Caco-2 (cell line): ENCODE measurements at regions not wholly inside any gene's neighbourhood (a gene's known extent, or its start where the extent isn't known, plus 50 kb on each side); places are given as distances from the start of the nearest gene placed in this dataset.

ENCODE experiments used
- BruUV-seq: library from RNA; stranded (reverse); fragments of 400-500 nt; replicated peaks from 2 replicates; lab custom pipeline; 2021; lab: Mats Ljungman, UMichigan
- CTCF ChIA-PET: fragments of 300-600 bp; sonication (Branson Sonifier 250); formaldehyde crosslinking; loops from one replicate; lab custom pipeline; 2022; ENCODE audit warnings: antibody characterized with exemption; lab: Charles Lee
- POLR2A ChIA-PET: fragments of 300-600 bp; sonication (Branson Sonifier 250); formaldehyde crosslinking; loops from one replicate; lab custom pipeline; 2022; ENCODE audit warnings: antibody characterized with exemption; lab: Charles Lee
- DNase-seq, 2 experiments: peaks; one replicate each; pipeline versions ENCODE4 v3.0.0 to v3.0.0-alpha.2; 2020 to 2022
- H3K27me3 ChIP-seq: replicated peaks from 2 replicates; pipeline ENCODE4 v1.6.0; 2011; ENCODE audit warnings: low read length; ENCODE audit not compliant: control insufficient read depth, insufficient read depth
- H3K36me3 ChIP-seq: 2 replicates; pipeline ENCODE4 v1.5.1; 2011; ENCODE audit warnings: low read length; ENCODE audit not compliant: control insufficient read depth, insufficient read depth
- H3K4me1 ChIP-seq: fragments of 250-450 bp; sonication (Bioruptor Pico); 2 replicates; pipeline ENCODE4 v1.5.1; 2020; ENCODE audit warnings: mild to moderate bottlenecking
- H3K4me3 ChIP-seq: 2 replicates; pipeline ENCODE4 v1.5.1; 2011; ENCODE audit warnings: low read depth, mild to moderate bottlenecking, control low read depth, low read length
- H3K9me3 ChIP-seq: fragments of 250-450 bp; sonication (Bioruptor Pico); 2 replicates; pipeline ENCODE4 v1.5.1; 2020; ENCODE audit warnings: mild to moderate bottlenecking, moderate library complexity
- H3K27ac Mint-ChIP-seq: one replicate; pipeline ENCODE4 v1.8.0; 2022; ENCODE audit warnings: mixed read lengths; ENCODE audit not compliant: unreplicated experiment
- H3K27me3 Mint-ChIP-seq: one replicate; pipeline ENCODE4 v1.8.0; 2022; ENCODE audit warnings: mixed read lengths; ENCODE audit not compliant: insufficient read depth, unreplicated experiment
- H3K36me3 Mint-ChIP-seq: one replicate; pipeline ENCODE4 v1.8.0; 2022; ENCODE audit warnings: mild to moderate bottlenecking, mixed read lengths; ENCODE audit not compliant: insufficient read depth, unreplicated experiment
- H3K4me1 Mint-ChIP-seq: one replicate; pipeline ENCODE4 v1.8.0; 2022; ENCODE audit warnings: low read depth, mixed read lengths; ENCODE audit not compliant: unreplicated experiment
- H3K4me3 Mint-ChIP-seq: one replicate; pipeline ENCODE4 v1.8.0; 2022; ENCODE audit warnings: mild to moderate bottlenecking, moderate library complexity, mixed read lengths; ENCODE audit not compliant: unreplicated experiment
- H3K9me3 Mint-ChIP-seq: one replicate; pipeline ENCODE4 v1.8.0; 2022; ENCODE audit warnings: mixed read lengths; ENCODE audit not compliant: unreplicated experiment
- CTCF ChIP-seq, 2 experiments: fragments of 200-600 bp in 1 of 2; IDR thresholded peaks; 1 replicate in 1 of 2; 2 replicates in 1 of 2; pipeline versions ENCODE4 v1.5.1 to v1.8.0; 2011 to 2022; ENCODE audit warnings: antibody characterized with exemption in 1 of 2, control low read depth in 1 of 2, inconsistent platforms in 1 of 2, low read depth in 1 of 2, low read length in 1 of 2, mild to moderate bottlenecking in 1 of 2, moderate library complexity in 1 of 2; ENCODE audit not compliant: insufficient read depth in 1 of 2, severe bottlenecking in 1 of 2, unreplicated experiment in 1 of 2
- intact Hi-C: fragments of 100-400 bp; cut with micrococcal nuclease; formaldehyde crosslinking; loops from one replicate; pipeline ENCODE4 v1.10.0; 2022; ENCODE audit not compliant: unreplicated experiment

- Histone ChIP-seq H3K27me3 (no peaks in the 10 kb centered on the region), H3K4me3 (no peak overlapping the region), H3K9me3 (no peaks in the 10 kb centered on the region), H3K4me1 (no peaks in the 10 kb centered on the region; the same call in 1 of the 2 replicates), H3K36me3 (no peaks in the 10 kb centered on the region)
- POLR2A ChIA-PET: no interaction called here
- no peaks in the 10 kb centered on the region for H3K27me3 Mint-ChIP-seq
- no peak for TF ChIP-seq CTCF (IDR thresholded peaks at IDR 0.05; ENCODE audit: insufficient read depth in 1 of 2, low read depth in 1 of 2, low read length in 1 of 2, severe bottlenecking in 1 of 2, unreplicated experiment in 1 of 2)
- no peak overlapping the region for H3K4me3 Mint-ChIP-seq
- no TSS peak for BruUV-seq
- no peak for DNase-seq
- peaks cover 13% of the 10 kb centered on the region for H3K4me1 Mint-ChIP-seq
- intact Hi-C loops: no loop called here
- CTCF ChIA-PET: no interaction called here
- no peaks in the 10 kb centered on the region for H3K36me3 Mint-ChIP-seq
- no peaks in the 10 kb centered on the region for H3K9me3 Mint-ChIP-seq
- H3K27ac Mint-ChIP-seq: no peak overlapping the region
These were observed 142.2 kb downstream of the ABCA8 start for GRCh38 chr17:68812876-68813584.

- CTCF ChIA-PET: no interaction called here
- no peaks in the 10 kb centered on the region for H3K36me3 Mint-ChIP-seq
These were observed 146.0 kb downstream of the ABCA8 start for GRCh38 chr17:68809148-68809547.

More at GRCh38 chr17:68809148-68809547, 146.0 kb downstream of the ABCA8 start:
- Mint-ChIP-seq H3K4me3 (no peak overlapping the region), H3K4me1 (peaks cover 6% of the 10 kb centered on the region), H3K9me3 (no peaks in the 10 kb centered on the region), H3K27me3 (no peaks in the 10 kb centered on the region), H3K27ac (no peak overlapping the region)
- intact Hi-C loops: no loop called here
- no TSS peak for BruUV-seq
- Histone ChIP-seq H3K27me3 (no peaks in the 10 kb centered on the region), H3K36me3 (no peaks in the 10 kb centered on the region), H3K4me3 (no peak overlapping the region), H3K4me1 (no peaks in the 10 kb centered on the region; the same call in 1 of the 2 replicates), H3K9me3 (no peaks in the 10 kb centered on the region)
- DNase-seq: no peak
- POLR2A ChIA-PET: interaction anchor here (0.6 kb wide), 1 partner anchor 10 kb away, joined by 5 read pairs; no protein-coding TSS in a partner anchor
- TF ChIP-seq CTCF (IDR thresholded peaks at IDR 0.05; ENCODE audit: insufficient read depth in 1 of 2, low read depth in 1 of 2, low read length in 1 of 2, severe bottlenecking in 1 of 2, unreplicated experiment in 1 of 2): no peak
